ENCODE measurements at regions not wholly inside any gene's neighbourhood (a gene's known extent, or its start where the extent isn't known, plus 50 kb on each side); places are given as distances from the start of the nearest gene placed in this dataset.

DNA sequence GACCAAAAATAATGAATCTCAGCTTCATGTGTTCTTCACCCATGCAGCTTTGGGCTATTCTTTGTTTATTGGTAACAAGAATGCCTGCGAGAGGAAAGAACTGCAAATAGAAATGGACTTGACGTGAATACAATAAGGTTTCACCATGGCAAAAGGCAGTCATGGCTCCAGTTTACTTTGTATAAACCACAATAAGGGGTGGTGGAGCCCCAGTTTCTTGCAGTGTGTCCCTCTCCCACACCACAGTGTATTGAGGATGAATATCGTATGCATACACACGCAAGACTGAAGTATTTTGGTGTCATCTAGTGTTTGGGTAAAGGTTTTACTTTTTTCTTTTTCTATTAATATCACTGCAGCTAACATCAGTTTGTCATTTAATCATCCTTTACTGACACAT, 159.7 kb upstream of the CNTN4 start:
- in situ Hi-C loops (cut with HindIII; ENCODE audit: low sequenced_read_pairs) = no loop called here

DNA sequence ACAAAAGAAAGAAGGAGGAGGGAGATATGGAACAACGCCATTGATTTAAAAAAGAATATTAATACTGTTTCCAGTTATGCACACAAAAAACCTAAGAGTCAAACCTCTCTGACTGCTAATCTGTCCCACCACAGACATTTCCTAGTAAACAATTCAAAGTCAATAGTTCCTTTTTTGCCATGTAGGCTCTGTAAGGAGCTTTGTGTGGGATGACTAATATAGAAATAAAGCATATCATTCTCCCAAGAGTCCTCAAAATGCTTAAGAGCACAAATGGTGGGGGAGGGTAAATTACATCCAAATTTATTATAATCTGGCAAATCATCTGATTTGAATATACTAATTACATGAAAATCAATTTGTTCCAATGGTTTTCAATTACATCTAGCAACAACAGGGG, 155.9 kb upstream of the CNTN4 start:
- in situ Hi-C loops (cut with HindIII; ENCODE audit: low sequenced_read_pairs) = no loop called here

DNA sequence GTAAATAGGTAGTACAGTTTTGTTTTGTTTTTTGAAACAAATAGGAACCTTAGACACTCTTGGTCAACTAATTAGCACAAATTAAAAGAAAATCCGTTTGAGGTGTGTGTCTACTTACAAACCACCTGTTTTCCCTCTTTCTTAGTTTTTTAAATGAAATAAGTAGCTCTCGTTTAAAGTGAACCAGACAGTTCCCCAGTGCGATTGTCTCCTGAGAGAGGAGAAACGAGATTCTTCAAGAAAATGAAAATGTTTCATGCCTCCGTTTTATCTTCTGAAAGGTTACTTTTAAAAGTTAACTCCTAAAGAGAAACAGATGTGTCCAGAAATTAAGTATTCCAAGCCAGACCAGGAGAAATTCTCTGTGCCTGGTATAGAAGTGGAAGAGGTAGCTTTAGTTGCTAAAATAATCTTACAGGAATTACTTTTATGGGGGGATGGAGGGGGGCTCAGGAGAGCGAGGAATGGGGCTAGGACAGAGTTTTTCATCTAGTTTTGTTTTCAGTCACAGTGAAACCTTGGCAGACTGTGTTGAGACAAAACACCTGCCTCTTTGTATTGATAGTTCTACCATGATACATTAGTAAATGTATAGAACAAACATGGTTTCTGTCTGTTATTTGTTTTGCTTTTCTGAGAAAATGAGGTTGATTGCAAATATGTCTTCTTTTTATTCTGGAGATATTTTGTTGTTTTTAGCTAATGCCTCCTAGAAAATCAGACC, 155.1 kb upstream of the CNTN4 start:
- in situ Hi-C loops (cut with HindIII; ENCODE audit: low sequenced_read_pairs) = no loop called here

DNA sequence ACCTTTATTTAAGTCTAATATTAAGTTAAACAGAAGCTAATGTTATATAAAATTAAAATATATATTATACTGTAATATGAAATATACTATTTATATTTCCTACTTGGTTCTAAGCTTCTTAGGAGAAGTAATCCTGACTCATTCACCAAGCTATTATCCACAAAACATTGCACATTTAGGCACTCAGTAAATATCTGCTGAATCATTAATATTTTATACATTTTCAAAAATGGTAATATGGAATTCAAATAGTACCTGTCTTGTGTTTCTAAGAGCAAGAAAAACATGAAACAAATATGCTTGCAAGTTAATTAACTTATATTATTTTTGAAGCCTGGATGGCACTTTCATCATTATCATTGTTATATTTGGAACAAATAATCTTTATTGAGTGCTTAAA, 153.0 kb upstream of the CNTN4 start:
- in situ Hi-C loops (cut with HindIII; ENCODE audit: low sequenced_read_pairs) = no loop called here

DNA sequence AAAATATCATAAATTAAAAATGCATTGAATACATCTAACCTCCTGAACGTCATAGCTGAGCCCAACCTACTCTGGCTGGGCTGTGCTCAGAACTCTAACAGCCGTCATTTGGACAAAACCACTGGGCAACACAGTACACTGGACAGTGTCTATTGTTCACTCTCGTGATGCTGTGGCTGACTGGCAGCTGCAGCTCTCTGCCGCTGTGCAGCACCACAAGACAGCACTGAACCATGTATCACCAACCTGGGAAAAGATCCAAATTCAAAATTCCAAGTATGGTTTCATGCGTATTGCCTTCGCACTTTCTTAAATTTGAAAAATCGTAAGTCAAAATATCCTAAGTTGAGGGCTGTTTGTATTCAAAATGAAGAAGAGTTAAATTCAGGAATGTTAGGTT, 145.1 kb upstream of the CNTN4 start:
- in situ Hi-C loops (cut with HindIII; ENCODE audit: low sequenced_read_pairs) = no loop called here

DNA sequence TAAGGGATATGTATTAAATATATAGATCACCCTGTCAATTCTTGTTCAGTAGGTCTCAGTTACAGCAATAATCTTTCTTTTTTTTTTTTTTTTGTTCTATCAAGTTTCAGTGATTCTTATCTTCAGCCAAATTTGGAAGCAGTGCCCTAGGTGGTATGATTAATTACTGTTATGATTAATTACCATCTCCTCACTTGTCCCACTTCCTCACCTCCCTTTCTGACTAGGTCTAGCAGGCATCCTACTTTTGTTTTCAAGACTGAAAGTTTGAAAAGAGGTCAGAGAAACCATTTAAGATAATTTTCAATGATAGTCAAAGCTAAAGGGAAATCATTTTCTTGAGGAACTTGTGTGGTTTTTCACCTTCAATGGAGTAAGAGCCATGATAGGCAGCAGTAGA, 144.0 kb upstream of the CNTN4 start:
- in situ Hi-C loops (cut with HindIII; ENCODE audit: low sequenced_read_pairs) = no loop called here

DNA sequence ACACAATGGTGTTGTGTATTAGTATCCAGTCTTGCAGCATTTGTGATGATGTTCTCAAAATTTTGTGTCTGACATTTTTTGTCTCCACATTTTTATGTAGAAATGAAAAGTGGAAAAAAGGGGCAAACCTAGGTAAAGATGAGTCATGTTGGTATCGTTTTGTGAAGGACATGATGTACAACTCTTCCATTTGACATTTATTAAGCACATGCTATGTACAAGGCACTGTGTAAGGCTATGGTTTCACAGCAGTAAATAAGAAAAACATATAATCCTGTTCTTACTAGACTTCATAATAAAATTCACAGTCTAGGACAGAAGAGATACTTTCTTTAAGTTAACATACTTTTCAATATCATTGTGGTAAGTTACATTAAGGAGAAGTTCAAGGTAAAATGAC, 143.5 kb upstream of the CNTN4 start:
- in situ Hi-C loops (cut with HindIII; ENCODE audit: low sequenced_read_pairs) = no loop called here

DNA sequence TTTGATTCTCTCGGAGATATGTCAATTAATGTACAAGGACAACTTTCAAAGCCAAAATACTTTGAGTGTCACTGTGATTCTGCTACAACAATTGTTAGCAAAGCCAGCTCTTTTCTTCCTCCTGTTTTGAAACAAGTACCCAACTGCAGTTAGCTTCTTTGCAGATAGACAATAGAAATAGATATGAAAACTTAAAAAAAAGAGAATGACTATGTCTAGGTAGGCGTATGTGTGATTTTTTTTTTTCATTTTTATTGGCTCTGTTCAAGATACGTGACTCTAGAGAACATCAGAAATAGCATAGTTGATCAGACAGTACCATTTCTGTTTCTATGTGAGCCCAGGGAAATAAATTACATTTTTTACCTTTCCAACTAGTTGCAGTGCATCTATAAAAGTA, 142.9 kb upstream of the CNTN4 start:
- in situ Hi-C loops (cut with HindIII; ENCODE audit: low sequenced_read_pairs) = no loop called here

DNA sequence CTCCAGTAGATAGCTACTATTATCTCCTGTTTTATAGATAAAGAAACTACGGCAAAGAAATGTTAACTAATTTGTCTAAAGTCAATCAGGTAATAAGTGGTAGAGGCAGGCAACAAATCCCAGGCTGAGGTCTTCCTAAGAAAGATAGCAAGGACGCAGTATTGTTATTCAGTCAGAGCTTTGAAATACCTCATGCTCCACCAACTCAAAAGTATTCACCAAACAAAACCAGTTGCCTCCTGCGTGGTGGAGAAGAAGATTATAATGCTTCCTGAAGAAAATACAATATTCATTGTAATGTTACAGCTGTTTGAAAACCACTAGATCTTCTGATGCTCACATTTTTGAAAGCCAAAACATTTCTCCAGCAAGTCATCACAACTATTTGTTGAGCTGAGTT, 138.2 kb upstream of the CNTN4 start:
- in situ Hi-C loops (cut with HindIII; ENCODE audit: low sequenced_read_pairs) = no loop called here

DNA sequence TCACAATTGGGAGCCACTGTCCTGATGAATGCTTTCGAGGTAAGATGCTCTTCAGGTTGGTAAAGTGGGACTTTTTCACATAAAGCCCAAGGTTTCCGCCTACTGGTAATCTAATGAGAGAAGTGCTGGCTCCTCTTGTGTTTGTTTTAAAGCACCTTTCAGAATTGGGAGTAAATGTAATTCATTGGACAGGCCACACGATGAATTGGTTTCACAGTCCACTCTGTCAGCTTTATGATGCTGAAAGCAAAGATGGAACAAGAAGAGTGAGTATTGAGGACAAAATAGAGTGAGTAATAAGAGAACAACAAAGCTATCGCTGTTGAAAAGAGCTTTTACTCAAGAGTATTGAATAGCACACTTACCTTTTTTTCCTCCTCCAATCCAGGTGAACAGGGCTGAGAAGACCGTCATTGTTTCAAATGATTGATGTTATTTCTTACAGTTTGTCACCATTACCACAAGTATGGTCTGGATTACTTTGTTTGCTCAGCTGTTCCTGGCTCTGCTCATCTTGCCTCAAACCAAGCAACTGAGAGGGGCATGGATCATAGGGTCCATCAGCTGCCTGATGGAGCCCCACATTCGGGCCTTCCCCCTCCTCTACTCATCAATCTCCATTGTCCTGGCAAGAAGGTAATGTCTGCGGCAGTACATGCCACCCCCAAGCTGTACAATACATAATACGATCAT, 136.1 kb upstream of the CNTN4 start:
- in situ Hi-C loops (cut with HindIII; ENCODE audit: low sequenced_read_pairs) = no loop called here

DNA sequence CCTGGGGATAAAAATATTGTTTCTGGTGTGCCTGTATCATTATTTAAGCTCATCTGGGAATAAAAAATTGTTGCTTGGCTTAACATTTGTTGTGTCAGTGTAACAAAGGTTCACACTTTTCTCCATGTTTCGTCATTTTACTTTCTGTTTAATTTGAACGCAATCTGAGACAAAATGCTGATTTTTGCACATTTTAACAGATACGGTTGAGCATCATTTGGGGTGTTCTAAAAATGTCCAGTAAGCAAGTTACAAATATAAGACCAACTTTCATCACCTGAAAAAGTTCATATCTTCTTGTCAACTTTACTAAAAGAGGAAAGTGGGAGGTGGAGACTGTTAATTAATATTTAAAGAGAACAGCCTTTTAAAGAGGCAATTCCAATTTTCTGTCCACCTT, 134.8 kb upstream of the CNTN4 start:
- in situ Hi-C loops (cut with HindIII; ENCODE audit: low sequenced_read_pairs) = no loop called here

DNA sequence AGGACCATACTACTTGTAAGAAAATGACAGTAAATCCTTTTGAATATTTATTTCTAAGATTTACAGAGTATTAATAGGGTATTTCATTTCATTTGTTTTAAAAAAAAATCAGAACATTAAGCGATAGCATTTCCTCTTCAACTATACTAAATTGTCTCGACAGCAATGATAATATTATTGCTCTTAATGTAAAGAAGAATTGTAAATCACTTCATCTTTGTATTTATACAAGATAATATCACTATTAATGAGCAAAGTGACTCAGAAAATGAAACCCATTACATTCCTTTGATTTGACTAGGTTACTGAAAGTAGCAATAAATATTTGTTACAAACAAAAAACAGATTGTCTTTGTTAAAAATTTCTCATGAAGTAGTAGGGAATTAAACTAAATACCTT, 131.1 kb upstream of the CNTN4 start:
- in situ Hi-C loops (cut with HindIII; ENCODE audit: low sequenced_read_pairs) = loop anchor here (5.0 kb wide), 1 partner anchor 50 kb away; no protein-coding TSS in a partner anchor

DNA sequence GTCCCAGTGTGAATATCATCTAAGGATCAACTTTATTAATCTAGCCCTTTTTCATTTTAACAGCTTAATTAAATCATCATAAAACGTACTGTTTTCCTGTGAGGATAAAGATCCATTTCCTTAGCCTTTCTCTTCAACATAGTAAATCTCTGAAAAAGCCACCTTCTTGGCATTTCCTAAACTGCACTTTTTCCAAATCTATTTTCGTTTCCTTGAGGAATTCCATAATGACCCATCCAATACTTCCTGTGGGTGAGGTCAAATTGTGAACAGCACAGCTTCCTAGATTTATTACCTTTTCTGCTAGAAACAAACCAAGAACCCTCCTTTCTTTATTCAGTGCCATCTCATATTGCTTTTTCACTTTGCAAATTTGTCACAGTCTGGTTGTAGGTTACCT, 129.4 kb upstream of the CNTN4 start:
- in situ Hi-C loops (cut with HindIII; ENCODE audit: low sequenced_read_pairs) = loop anchor here (5.0 kb wide), 1 partner anchor 48 kb away; no protein-coding TSS in a partner anchor

DNA sequence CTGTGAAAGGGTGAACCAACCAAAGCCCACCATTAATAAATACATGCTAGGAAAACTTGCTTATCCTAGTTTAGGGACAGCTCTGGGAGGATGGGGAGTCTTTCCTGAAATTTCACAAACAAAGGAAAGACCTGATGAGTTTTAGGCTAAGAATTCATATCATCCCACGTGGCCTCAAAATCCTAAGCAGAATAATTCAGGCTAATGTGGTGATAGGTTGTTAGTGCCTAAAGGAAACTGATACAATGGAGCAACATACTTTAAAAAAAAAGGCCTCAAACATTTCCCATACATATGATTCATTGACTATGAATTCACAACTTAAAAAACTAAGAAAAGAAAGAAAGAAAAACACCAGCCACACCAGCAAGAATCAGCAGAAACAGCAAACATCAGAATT, 126.9 kb upstream of the CNTN4 start:
- in situ Hi-C loops (cut with HindIII; ENCODE audit: low sequenced_read_pairs) = no loop called here

DNA sequence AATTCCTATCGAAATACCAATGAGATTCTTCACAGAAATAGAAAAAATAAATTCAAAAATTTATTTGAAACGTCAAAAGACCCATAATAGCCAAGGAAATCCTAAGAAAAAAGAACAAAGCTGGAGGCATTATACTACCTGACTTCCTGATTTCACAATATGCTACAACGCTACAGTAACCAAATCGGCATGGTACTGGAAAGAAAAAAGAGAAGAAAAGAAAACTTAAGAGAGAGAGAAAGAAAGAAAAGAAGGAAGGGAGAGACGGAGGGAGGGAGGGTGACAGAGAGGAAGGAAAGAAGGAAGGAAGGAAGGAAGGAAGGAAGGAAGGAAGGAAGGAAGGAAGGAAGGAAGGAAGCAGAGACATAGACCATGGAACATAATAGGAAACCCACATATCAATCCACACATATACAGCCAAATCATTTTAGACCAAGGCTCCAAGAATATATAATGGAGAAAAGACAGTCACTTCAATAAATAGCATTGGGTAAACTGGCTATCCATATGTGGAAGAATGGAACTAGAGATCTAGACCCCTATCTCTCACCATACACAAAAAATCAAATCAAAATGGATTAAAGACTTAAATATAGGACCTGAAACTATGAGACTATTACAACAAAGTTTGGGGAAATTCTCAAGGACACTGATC, 118.6 kb upstream of the CNTN4 start:
- in situ Hi-C loops (cut with HindIII; ENCODE audit: low sequenced_read_pairs) = no loop called here

DNA sequence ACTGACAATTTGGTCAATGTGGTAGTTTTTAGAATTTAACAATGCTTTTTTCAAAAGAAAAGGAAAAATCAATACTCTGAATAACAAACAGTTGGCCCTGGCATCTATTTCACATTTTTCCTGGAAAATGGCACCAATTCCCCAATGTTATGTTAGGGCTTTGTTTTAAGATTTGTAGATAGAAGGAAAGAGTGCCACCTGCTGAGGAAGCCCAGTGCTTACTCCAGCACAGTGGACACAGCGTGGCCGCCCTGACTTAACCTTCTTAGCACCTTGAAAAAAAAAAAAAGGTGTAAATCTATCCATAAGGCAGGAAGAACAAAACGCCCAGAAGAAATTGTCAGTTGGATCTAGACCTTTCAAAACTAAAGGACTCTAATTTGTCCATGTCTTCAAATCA, 110.7 kb upstream of the CNTN4 start:
- in situ Hi-C loops (cut with HindIII; ENCODE audit: low sequenced_read_pairs) = no loop called here

DNA sequence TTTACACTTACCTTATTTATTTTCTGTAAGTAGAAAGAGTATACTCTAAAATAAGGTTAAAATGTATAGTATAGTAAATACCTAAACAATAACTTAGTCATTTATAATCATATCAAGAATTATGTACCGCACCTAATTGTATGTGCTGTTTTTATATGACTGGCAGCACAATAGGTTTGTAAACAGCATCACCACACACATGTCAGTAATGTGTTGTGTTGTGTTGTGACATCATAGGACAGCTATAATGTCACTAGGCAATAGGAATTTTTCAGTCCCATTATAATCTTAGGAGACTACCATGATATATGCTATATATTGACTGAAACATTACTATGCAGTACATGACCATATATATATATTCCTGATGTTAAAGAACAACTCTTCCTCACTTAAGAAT, 99.9 kb upstream of the CNTN4 start:
- in situ Hi-C loops (cut with HindIII; ENCODE audit: low sequenced_read_pairs) = no loop called here

DNA sequence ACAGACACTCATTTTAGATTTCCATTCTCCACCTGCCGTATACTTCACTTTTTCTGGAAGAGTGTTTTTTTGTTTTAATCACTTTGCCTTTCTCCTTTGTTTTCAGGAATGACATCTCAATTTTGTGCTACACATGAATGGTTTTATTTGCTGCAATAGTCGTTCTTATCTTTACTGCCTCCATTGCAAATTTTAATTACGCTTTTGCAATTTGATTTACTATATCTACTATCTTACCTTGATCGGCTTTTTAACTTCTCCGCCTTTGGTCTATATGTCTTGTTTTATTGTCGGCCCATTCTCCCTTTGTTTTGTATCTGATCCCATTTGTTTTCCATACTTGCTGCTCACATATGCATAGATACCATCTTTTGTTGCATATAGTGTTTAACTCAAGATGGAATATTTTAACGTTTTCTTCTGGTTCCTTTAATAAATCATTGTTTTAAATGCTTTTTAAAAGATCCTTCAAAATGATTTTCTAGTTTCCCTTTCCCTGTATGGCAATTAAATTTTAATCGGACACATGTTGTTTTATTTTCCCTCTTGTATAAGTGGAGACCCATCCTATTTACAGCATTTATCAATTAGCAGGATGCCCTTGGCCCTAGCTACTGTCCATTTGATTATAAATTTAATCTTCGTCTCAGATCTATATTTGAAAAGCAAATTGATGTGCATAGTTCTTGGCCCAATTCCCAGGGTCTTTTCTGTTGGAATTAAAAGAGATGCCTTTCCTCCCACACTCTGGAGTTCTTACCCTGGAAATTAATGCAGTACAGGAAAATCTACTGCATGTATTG, 97.2 kb upstream of the CNTN4 start:
- in situ Hi-C loops (cut with HindIII; ENCODE audit: low sequenced_read_pairs) = no loop called here

DNA sequence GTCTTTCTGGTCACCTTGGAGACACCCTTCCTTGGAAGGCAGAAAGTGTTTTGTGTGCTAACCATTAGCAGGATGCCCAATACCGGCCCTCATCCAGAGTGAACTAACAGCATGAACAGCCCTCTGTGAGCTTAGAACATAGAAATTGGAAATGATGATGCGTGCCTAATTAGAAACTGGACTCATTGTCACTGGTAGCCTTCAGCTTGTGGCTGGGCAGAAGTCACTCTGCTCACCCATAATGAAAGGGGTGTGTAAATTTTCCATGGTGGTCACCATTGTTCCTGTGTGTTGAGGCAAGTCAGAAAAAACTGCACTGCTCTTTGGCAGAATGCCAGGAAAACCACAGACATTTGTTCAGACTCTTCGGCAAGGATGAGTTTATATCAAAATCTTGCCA, 74.7 kb upstream of the CNTN4 start:
- in situ Hi-C loops (cut with HindIII; ENCODE audit: low sequenced_read_pairs) = no loop called here

DNA sequence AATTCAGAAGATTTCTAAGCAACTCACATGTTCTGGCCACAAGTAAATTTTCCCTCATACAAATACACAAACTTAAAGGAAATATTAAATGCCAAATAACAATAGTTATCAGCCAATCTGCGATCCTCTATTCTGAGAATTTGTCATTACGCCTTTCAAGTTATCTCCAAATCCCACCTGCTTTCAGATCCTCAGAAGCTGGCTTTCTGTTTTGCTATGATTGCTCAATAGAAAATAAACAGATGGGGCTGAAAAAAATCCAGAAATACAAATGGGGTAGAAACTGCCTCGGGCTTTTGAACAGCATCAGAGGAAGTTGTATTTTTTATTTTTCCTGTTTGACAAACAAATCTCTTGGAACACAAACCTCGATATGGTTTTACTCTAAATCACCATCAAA, 74.0 kb upstream of the CNTN4 start:
- in situ Hi-C loops (cut with HindIII; ENCODE audit: low sequenced_read_pairs) = no loop called here

DNA sequence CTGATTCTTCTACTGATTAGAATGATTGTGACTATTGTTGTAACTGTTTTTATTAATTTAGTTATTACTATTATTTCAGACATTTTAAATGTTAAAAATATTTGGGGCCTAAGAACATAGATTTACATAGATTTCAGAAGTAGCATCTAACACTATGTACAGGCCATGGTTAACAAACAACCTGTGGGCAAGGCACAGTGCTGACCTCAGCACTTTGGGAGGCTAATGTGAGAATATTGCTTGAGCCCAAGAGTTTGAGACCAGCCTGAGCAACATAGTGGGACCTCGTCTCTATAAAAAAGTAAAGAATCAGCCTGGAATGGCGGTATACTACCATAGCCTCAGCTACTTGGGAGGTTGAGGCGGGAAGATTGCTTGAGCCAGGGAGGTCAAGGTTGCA, 69.1 kb upstream of the CNTN4 start:
- in situ Hi-C loops (cut with HindIII; ENCODE audit: low sequenced_read_pairs) = no loop called here

Data from endothelial cell of hepatic sinusoid (primary cell).